Colonic mucosa (tissue), 4 donors: ENCODE measurements at regions not wholly inside any gene's neighbourhood (a gene's known extent, or its start where the extent isn't known, plus 50 kb on each side); places are given as distances from the start of the nearest gene placed in this dataset.

Source experiments
- DNase-seq: peaks from one replicate; pipeline ENCODE4 v3.0.0-alpha.2; 2020
- H3K27ac ChIP-seq: fragments of 200-600 bp; one replicate; pipeline ENCODE4 v1.8.0; 2021
- H3K27me3 ChIP-seq: fragments of 200-600 bp; one replicate; pipeline ENCODE4 v1.8.0; 2021
- H3K36me3 ChIP-seq: fragments of 200-600 bp; one replicate; pipeline ENCODE4 v1.8.0; 2021
- H3K4me1 ChIP-seq: fragments of 200-600 bp; one replicate; pipeline ENCODE4 v1.8.0; 2021; ENCODE audit warnings: mild to moderate bottlenecking
- H3K4me3 ChIP-seq: fragments of 200-600 bp; one replicate; pipeline ENCODE4 v1.8.0; 2021
- H3K9ac ChIP-seq, 2 donors: one replicate each; pipeline ENCODE4 v1.7.0; 2013; ENCODE audit warnings: control low read depth in 2 of 2, low read depth in 2 of 2, low read length in 2 of 2
- H3K9me3 ChIP-seq: fragments of 200-600 bp; one replicate; pipeline ENCODE4 v1.8.0; 2021
- intact Hi-C: fragments of 100-400 bp; cut with DNase I; formaldehyde crosslinking; loops from one replicate; pipeline ENCODE4 v1.14.1; 2022
- TF ChIP-seq, protein P1 (sequence below): fragments of 200-600 bp; IDR thresholded peaks from one replicate; pipeline ENCODE4 v1.8.0; 2022; ENCODE audit warnings: antibody characterized with exemption, mild to moderate bottlenecking
- donor health status: healthy.
- donor health status: DM: no; HTN: no; CAD: no.
- donor health status: DM: no; HTN: no; CAD: no.

DNA sequence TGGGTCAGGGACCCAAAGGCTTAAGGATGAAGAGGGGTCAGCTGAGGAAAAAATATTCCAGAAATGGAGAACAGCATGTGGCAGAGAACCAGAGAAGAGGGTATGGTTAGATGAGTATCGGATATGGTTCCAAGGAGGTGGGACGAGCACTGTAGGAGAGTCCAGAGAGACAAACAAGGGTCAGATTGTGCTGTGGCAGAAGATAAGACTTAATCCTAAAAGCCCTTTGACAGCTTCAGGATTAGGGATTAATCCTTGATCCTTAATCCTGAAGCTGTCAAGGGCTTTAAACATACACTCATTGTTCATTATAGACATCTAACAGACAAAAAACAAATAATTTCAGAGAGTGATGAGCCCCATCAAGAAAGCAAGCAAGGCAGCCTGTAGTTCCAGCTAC, 124.0 kb downstream of the SPTSSA start:
- Histone ChIP-seq H3K4me3 (no peak overlapping the region), H3K9ac (no peak overlapping the region), H3K9me3 (no peaks in the 10 kb centered on the region), H3K4me1 (no peaks in the 10 kb centered on the region), H3K36me3 (no peaks in the 10 kb centered on the region), H3K27me3 (no peaks in the 10 kb centered on the region), H3K27ac (no peak overlapping the region)
- TF ChIP-seq, protein P1, sequence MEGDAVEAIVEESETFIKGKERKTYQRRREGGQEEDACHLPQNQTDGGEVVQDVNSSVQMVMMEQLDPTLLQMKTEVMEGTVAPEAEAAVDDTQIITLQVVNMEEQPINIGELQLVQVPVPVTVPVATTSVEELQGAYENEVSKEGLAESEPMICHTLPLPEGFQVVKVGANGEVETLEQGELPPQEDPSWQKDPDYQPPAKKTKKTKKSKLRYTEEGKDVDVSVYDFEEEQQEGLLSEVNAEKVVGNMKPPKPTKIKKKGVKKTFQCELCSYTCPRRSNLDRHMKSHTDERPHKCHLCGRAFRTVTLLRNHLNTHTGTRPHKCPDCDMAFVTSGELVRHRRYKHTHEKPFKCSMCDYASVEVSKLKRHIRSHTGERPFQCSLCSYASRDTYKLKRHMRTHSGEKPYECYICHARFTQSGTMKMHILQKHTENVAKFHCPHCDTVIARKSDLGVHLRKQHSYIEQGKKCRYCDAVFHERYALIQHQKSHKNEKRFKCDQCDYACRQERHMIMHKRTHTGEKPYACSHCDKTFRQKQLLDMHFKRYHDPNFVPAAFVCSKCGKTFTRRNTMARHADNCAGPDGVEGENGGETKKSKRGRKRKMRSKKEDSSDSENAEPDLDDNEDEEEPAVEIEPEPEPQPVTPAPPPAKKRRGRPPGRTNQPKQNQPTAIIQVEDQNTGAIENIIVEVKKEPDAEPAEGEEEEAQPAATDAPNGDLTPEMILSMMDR = no peak
- DNase-seq = no peak
- intact Hi-C loops = no loop called here

DNA sequence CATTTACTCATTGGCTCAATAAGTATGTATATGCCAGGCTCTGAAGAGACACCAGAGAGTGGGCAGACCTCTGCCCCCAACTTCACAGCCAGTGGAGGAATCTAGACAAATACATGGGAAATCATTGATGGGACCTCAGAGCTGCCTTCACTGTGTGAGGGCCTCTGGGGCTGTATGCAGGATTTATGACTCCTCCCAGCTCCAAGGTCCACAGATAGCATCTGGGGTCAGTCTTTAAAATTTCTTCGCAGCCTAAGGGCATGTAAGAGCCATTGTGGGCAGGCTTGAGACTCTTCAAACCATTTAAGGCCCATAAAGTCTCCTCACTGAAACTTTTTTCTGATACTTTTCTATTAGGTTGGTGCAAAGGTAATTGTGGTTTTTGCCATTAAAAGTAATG, 125.5 kb downstream of the SPTSSA start:
- Histone ChIP-seq H3K4me3 (no peak overlapping the region), H3K36me3 (no peaks in the 10 kb centered on the region), H3K4me1 (no peaks in the 10 kb centered on the region), H3K27me3 (no peaks in the 10 kb centered on the region), H3K27ac (no peak overlapping the region), H3K9ac (no peak overlapping the region), H3K9me3 (no peaks in the 10 kb centered on the region)
- TF ChIP-seq, protein P1 = no peak
- peak; percentile 42 for DNase-seq
- intact Hi-C loops = no loop called here

- no peak for DNase-seq
- intact Hi-C loops = no loop called here
- Histone ChIP-seq H3K36me3 (no peaks in the 10 kb centered on the region), H3K9me3 (no peaks in the 10 kb centered on the region), H3K27me3 (no peaks in the 10 kb centered on the region), H3K4me3 (no peak overlapping the region), H3K9ac (no peak overlapping the region), H3K4me1 (no peaks in the 10 kb centered on the region), H3K27ac (no peak overlapping the region)
- TF ChIP-seq, protein P1 = no peak
These were observed 126.1 kb downstream of the SPTSSA start for GRCh38 chr14:34335968-34336367.

DNA sequence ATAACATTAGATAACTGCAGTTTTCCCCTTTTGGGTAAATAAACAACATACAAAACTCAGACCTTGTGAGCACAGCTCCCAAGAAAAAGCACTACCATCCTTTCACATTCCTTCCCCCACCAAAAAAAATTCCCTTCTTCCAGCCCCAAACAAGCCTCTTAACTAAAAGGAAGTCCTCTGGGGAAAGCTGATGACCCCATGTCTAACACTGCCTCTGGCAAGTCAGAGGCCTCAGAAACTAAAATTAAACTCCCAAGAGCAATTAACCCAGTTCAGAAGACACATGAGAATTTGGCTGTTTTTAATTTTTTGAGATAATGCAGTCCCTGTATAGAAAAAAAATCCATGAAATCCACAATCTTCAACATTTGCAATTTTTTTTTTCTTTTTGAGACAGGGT, 127.7 kb downstream of the SPTSSA start:
- DNase-seq = no peak
- TF ChIP-seq, protein P1 = no peak

DNA sequence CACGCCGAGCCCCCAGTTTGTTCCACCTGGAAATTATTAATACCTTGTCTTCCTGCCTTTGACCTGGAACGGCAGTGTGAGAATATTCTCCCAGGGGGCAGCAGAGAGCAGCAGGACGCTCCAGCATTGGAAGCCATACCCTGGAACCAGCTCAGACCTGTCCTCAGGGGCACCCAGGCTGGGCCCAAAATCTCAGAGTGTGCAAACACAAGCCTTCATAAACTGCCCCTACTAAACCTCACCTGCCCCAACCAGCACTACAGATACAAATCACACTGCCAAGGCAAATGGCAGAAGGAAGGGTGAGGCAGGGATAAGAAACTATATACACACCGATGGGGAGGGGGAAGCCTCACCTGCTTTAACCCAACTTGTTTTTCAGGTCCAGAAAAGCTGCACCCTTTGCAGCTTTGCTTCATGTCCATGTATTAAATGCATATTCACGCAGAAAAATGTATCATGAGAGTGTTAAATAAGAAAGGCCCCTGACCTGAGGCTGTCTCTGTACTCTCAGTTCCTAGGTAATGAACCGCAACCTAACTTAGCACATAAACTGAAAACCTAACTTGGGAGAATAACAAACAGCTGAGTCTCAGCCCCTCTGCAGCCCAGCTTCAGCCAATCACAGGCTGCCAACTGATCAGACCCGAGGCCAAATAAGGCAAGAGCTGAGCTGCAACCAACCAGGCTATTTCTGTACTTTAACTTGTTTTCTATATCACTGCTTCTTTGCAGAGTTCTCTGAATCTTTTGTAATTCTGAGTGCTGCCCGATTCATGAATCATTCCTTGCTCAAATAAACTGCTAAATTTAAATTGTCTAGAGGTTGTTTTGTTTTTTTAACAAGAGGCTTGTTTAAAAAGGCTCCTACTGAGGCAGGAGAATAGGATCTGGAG, 130.1 kb downstream of the SPTSSA start:
- peak; percentile 94 for DNase-seq
- Histone ChIP-seq H3K36me3 (no peaks in the 10 kb centered on the region), H3K4me1 (no peaks in the 10 kb centered on the region), H3K4me3 (no peak overlapping the region), H3K9me3 (no peaks in the 10 kb centered on the region), H3K27me3 (no peaks in the 10 kb centered on the region), H3K27ac (peak overlapping the region; percentile 74), H3K9ac (no peak overlapping the region)
- TF ChIP-seq, protein P1 = peak; percentile 76
- intact Hi-C loops = loop anchor here (2.0 kb wide), 1 partner anchor 167 kb away; no protein-coding TSS in a partner anchor

More for the DNA sequence above, 127.7 kb downstream of the SPTSSA start:
- no peaks in the 10 kb centered on the region for H3K9me3 ChIP-seq
- H3K27ac ChIP-seq = no peak overlapping the region
- no peak overlapping the region for H3K9ac ChIP-seq
- no peaks in the 10 kb centered on the region for H3K36me3 ChIP-seq
- no peaks in the 10 kb centered on the region for H3K27me3 ChIP-seq
- no peaks in the 10 kb centered on the region for H3K4me1 ChIP-seq
- intact Hi-C loops = no loop called here
- H3K4me3 ChIP-seq = no peak overlapping the region
